GM12891 (cell line): ENCODE measurements at regions not wholly inside any gene's neighbourhood (a gene's known extent, or its start where the extent isn't known, plus 50 kb on each side); places are given as distances from the start of the nearest gene placed in this dataset.

Experiments
- PAX5 ChIP-seq: IDR thresholded peaks from 2 replicates; pipeline ENCODE4 v1.6.1; 2011; ENCODE audit warnings: low read length, moderate library complexity, mild to moderate bottlenecking; ENCODE audit not compliant: insufficient read depth, severe bottlenecking
- POLR2A ChIP-seq: IDR thresholded peaks from 2 replicates; pipeline ENCODE4 v1.6.1; 2011; ENCODE audit warnings: low read depth, low read length, control low read depth
- POLR2AphosphoS5 ChIP-seq: IDR thresholded peaks from 2 replicates; pipeline ENCODE4 v1.6.1; 2011; ENCODE audit warnings: low read depth, low read length, control low read depth
- SPI1 ChIP-seq: IDR thresholded peaks from 2 replicates; pipeline ENCODE4 v1.6.1; 2011; ENCODE audit warnings: low read depth, low read length, control low read depth
- TAF1 ChIP-seq: IDR thresholded peaks from 2 replicates; pipeline ENCODE4 v1.6.1; 2011; ENCODE audit warnings: low read depth, low read length, control low read depth

DNA sequence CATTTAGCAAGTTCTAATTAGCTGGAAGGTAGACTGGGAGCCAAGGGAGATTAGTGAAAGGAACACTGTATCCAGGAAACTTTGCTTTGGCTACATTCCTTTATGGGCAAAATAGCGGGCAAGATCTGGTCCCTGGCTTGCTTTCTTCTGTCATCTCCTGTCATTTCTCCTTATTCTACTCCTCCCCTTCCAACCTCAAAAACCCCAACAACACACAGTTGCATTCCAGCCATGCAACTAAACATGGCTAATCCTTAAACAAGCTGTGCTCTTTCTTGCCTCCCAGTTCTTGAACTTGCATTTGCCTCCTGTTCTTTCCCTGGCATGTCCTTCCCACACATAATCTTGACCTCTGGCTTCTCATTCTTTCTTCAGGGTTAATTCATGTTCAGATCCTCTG is 59.5 kb upstream of the CDCA7L start:
- no peak for TF ChIP-seq POLR2A
- TF ChIP-seq POLR2AphosphoS5 = no peak
- no peak for TF ChIP-seq TAF1
- no peak for TF ChIP-seq SPI1
- TF ChIP-seq PAX5 = no peak
